Esophagus muscularis mucosa (tissue), 3 donors: ENCODE measurements at regions not wholly inside any gene's neighbourhood (a gene's known extent, or its start where the extent isn't known, plus 50 kb on each side); places are given as distances from the start of the nearest gene placed in this dataset.

ENCODE experiments used
- CTCF ChIP-seq, 3 experiments: fragments of 200-600 bp in 2 of 3; fragments of 450-650 bp in 1 of 3; sonication (generic) in 2 of 3; IDR thresholded peaks; one replicate each; pipeline ENCODE4 v1.5.1; 2017 to 2019; ENCODE audit warnings: antibody characterized with exemption in 3 of 3, mild to moderate bottlenecking in 2 of 3, moderate library complexity in 1 of 3
- POLR2A ChIP-seq: fragments of 450-650 bp; IDR thresholded peaks from one replicate; pipeline ENCODE4 v1.6.1; 2017; ENCODE audit warnings: antibody characterized with exemption, moderate library complexity, mild to moderate bottlenecking, low read depth
- POLR2AphosphoS5 ChIP-seq, 2 donors: sonication (generic); formaldehyde crosslinking; IDR thresholded peaks; one replicate each; pipeline ENCODE4 v1.6.1; 2017; ENCODE audit warnings: antibody characterized with exemption in 2 of 2

GRCh38 chr11:79522626-79523025 is 81.8 kb upstream of the TENM4 start:
- TF ChIP-seq CTCF (IDR thresholded peaks at IDR 0.05): no peak
- no peak for TF ChIP-seq POLR2AphosphoS5 (IDR thresholded peaks at IDR 0.05)
- no peak for TF ChIP-seq POLR2A
